ENCODE measurements at regions not wholly inside any gene's neighbourhood (a gene's known extent, or its start where the extent isn't known, plus 50 kb on each side); places are given as distances from the start of the nearest gene placed in this dataset.

- Histone ChIP-seq H3K9me3 (replicated peaks; ENCODE audit: insufficient read depth, low read length) (no peaks in the 10 kb centered on the region), H3K27ac (ENCODE audit: low read length) (no peak overlapping the region), H3K4me3 (ENCODE audit: low read length) (no peak overlapping the region), H2AFZ (ENCODE audit: low read length) (no peak overlapping the region), H3K36me3 (replicated peaks; ENCODE audit: insufficient read depth, low read length) (no peaks in the 10 kb centered on the region), H3F3A (ENCODE audit: insufficient read depth, low read length) (no peaks in the 10 kb centered on the region), H3K9me2 (replicated peaks; ENCODE audit: insufficient read depth, low read length) (no peaks in the 10 kb centered on the region), H3K9ac (ENCODE audit: low read length) (no peak overlapping the region), H3K4me1 (ENCODE audit: low read length) (no peaks in the 10 kb centered on the region), H3K79me2 (ENCODE audit: low read length) (no peaks in the 10 kb centered on the region), H3K27me3 (replicated peaks; ENCODE audit: insufficient read depth, low read length) (no peaks in the 10 kb centered on the region), H3K4me2 (ENCODE audit: low read depth, low read length) (no peak overlapping the region), H4K20me1 (ENCODE audit: insufficient read depth, low read length) (no peaks in the 10 kb centered on the region)
- DNase-seq: no peak
- no peak for TF ChIP-seq EZH2phosphoT487 (IDR thresholded peaks at IDR 0.05; ENCODE audit: low read length)
- TF ChIP-seq, protein P1, sequence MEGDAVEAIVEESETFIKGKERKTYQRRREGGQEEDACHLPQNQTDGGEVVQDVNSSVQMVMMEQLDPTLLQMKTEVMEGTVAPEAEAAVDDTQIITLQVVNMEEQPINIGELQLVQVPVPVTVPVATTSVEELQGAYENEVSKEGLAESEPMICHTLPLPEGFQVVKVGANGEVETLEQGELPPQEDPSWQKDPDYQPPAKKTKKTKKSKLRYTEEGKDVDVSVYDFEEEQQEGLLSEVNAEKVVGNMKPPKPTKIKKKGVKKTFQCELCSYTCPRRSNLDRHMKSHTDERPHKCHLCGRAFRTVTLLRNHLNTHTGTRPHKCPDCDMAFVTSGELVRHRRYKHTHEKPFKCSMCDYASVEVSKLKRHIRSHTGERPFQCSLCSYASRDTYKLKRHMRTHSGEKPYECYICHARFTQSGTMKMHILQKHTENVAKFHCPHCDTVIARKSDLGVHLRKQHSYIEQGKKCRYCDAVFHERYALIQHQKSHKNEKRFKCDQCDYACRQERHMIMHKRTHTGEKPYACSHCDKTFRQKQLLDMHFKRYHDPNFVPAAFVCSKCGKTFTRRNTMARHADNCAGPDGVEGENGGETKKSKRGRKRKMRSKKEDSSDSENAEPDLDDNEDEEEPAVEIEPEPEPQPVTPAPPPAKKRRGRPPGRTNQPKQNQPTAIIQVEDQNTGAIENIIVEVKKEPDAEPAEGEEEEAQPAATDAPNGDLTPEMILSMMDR (IDR thresholded peaks at IDR 0.05; ENCODE audit: low read length): no peak
- TF ChIP-seq EZH2 (optimal IDR thresholded peaks at IDR 0.05; ENCODE audit: low read depth, low read length): no peak
Measured at GRCh38 chr6:163811317-163811716, 396.8 kb downstream of the QKI start.

GRCh38 chr6:163809364-163809763 is 394.8 kb downstream of the QKI start:
- Histone ChIP-seq H3K4me3 (ENCODE audit: low read length) (no peak overlapping the region), H3K9ac (ENCODE audit: low read length) (no peak overlapping the region), H3K36me3 (replicated peaks; ENCODE audit: insufficient read depth, low read length) (no peaks in the 10 kb centered on the region), H3K27me3 (replicated peaks; ENCODE audit: insufficient read depth, low read length) (no peaks in the 10 kb centered on the region), H3F3A (ENCODE audit: insufficient read depth, low read length) (no peaks in the 10 kb centered on the region), H3K9me2 (replicated peaks; ENCODE audit: insufficient read depth, low read length) (no peaks in the 10 kb centered on the region), H3K79me2 (ENCODE audit: low read length) (no peaks in the 10 kb centered on the region), H3K4me2 (ENCODE audit: low read depth, low read length) (no peak overlapping the region), H3K9me3 (replicated peaks; ENCODE audit: insufficient read depth, low read length) (no peaks in the 10 kb centered on the region), H4K20me1 (ENCODE audit: insufficient read depth, low read length) (no peaks in the 10 kb centered on the region), H3K27ac (ENCODE audit: low read length) (no peak overlapping the region), H3K4me1 (ENCODE audit: low read length) (no peaks in the 10 kb centered on the region), H2AFZ (ENCODE audit: low read length) (no peak overlapping the region)
- TF ChIP-seq EZH2phosphoT487 (IDR thresholded peaks at IDR 0.05; ENCODE audit: low read length): no peak
- TF ChIP-seq EZH2 (optimal IDR thresholded peaks at IDR 0.05; ENCODE audit: low read depth, low read length): no peak
- TF ChIP-seq, protein P1 (IDR thresholded peaks at IDR 0.05; ENCODE audit: low read length): no peak
- DNase-seq: no peak

DNA sequence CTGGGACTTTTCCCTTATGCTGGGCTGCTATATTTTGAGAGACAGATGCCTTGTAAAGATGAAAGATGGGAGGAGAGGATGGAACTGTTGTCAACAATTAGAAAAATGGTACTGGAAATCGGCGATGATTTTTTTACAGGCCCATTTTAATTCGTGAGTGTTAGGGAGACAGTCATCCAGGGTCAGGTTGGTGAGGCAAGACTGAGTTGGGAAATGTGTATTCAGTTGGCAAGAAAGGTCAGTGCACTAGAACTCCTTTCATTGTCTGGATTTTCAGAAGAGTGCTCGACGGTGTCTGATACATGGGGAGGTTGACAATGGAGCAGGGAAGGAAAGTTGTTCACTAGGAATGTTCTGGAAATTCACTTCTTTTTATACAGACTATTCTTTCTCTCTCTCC is 394.4 kb downstream of the QKI start:
- Histone ChIP-seq H3K9me2 (replicated peaks; ENCODE audit: insufficient read depth, low read length) (no peaks in the 10 kb centered on the region), H2AFZ (ENCODE audit: low read length) (no peak overlapping the region), H3K9me3 (replicated peaks; ENCODE audit: insufficient read depth, low read length) (no peaks in the 10 kb centered on the region), H3K27me3 (replicated peaks; ENCODE audit: insufficient read depth, low read length) (no peaks in the 10 kb centered on the region), H3K27ac (ENCODE audit: low read length) (no peak overlapping the region), H3K9ac (ENCODE audit: low read length) (no peak overlapping the region), H3K4me1 (ENCODE audit: low read length) (no peaks in the 10 kb centered on the region), H3K79me2 (ENCODE audit: low read length) (no peaks in the 10 kb centered on the region), H3K4me2 (ENCODE audit: low read depth, low read length) (no peak overlapping the region), H3F3A (ENCODE audit: insufficient read depth, low read length) (no peaks in the 10 kb centered on the region), H3K36me3 (replicated peaks; ENCODE audit: insufficient read depth, low read length) (no peaks in the 10 kb centered on the region), H4K20me1 (ENCODE audit: insufficient read depth, low read length) (no peaks in the 10 kb centered on the region), H3K4me3 (ENCODE audit: low read length) (no peak overlapping the region)
- no peak for DNase-seq
- TF ChIP-seq EZH2phosphoT487 (IDR thresholded peaks at IDR 0.05; ENCODE audit: low read length) (no peak), EZH2 (optimal IDR thresholded peaks at IDR 0.05; ENCODE audit: low read depth, low read length) (no peak)
- TF ChIP-seq, protein P1 (IDR thresholded peaks at IDR 0.05; ENCODE audit: low read length): no peak

Data from MM.1S (cell line).